GM10248 (cell line): ENCODE measurements at regions not wholly inside any gene's neighbourhood (a gene's known extent, or its start where the extent isn't known, plus 50 kb on each side); places are given as distances from the start of the nearest gene placed in this dataset.

ENCODE experiments used
- CTCF ChIA-PET: fragments of 300-600 bp; sonication (Branson Sonifier 250); formaldehyde crosslinking; extraction: SDS; loops from one replicate; lab custom pipeline; 2021; ENCODE audit warnings: antibody characterized with exemption; lab: Yijun Ruan, JAX
- POLR2A ChIA-PET: fragments of 350-650 bp; sonication (Branson Sonifier 250); formaldehyde crosslinking; extraction: SDS; loops from one replicate; lab custom pipeline; 2020; ENCODE audit warnings: antibody characterized with exemption; lab: Yijun Ruan, JAX
- DNase-seq: peaks from one replicate; pipeline ENCODE4 v3.0.0; 2012; ENCODE audit errors: extremely low spot score
- TF ChIP-seq, protein P1 (sequence below): IDR thresholded peaks from 2 replicates; pipeline ENCODE4 v1.5.1; 2012; ENCODE audit warnings: mild to moderate bottlenecking, low read depth; ENCODE audit errors: extremely low read depth, missing control alignments, control extremely low read depth

DNA sequence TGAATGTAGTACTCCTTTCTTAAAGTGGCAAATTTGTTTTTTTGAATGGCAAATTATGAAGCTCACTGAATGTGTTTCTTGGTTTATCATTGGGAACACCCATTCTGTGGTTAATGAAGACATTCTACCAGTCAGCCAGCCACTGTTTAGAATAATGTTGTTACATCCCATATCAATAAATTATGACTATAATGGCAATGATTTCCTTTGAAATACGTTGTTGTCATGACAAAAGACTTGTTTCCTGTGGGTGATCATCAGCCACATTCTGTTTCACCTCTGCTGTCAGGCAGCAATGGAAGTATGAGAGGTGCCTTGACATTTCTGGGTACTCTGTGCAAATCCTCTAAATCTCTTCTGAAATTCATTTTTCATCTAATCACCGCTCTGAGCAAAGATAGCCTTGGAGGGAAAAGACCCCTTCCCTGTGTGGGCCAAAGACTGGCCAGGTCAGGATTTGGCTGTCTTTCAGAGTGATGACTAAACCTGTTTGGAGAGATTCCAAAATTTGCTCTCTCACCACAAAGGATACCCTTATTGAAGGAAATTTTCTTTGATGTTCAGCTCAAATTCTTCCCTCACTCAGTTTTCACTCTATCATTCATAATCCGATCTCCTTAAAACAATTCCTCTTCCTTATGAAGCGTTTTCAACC lies 869.2 kb downstream of the BCL11A start:
- TF ChIP-seq, protein P1, sequence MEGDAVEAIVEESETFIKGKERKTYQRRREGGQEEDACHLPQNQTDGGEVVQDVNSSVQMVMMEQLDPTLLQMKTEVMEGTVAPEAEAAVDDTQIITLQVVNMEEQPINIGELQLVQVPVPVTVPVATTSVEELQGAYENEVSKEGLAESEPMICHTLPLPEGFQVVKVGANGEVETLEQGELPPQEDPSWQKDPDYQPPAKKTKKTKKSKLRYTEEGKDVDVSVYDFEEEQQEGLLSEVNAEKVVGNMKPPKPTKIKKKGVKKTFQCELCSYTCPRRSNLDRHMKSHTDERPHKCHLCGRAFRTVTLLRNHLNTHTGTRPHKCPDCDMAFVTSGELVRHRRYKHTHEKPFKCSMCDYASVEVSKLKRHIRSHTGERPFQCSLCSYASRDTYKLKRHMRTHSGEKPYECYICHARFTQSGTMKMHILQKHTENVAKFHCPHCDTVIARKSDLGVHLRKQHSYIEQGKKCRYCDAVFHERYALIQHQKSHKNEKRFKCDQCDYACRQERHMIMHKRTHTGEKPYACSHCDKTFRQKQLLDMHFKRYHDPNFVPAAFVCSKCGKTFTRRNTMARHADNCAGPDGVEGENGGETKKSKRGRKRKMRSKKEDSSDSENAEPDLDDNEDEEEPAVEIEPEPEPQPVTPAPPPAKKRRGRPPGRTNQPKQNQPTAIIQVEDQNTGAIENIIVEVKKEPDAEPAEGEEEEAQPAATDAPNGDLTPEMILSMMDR, result no peak
- POLR2A ChIA-PET, result no interaction called here
- CTCF ChIA-PET, result no interaction called here
- DNase-seq, result no peak

DNA sequence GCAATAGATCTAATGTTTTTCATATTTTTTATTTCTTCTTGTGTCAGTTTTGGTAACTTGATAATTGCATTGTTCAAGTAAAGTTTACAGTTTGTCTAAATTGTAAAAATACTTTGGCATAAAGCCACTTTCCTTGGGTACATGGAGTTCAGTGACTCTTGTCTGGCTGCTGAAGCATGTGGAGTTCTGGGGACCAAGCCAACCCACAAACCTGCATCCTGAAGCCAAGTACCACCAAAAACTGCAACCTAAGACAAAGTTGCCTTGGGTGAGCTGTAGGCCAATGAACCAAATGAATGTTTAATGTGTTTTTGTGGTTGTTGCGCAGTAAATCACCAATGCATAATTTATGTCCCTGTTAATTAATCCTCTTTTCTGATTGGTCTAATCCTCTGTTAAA lies 872.6 kb downstream of the BCL11A start:
- DNase-seq, result no peak
- POLR2A ChIA-PET, result no interaction called here
- TF ChIP-seq, protein P1, result no peak
- CTCF ChIA-PET, result no interaction called here

DNA sequence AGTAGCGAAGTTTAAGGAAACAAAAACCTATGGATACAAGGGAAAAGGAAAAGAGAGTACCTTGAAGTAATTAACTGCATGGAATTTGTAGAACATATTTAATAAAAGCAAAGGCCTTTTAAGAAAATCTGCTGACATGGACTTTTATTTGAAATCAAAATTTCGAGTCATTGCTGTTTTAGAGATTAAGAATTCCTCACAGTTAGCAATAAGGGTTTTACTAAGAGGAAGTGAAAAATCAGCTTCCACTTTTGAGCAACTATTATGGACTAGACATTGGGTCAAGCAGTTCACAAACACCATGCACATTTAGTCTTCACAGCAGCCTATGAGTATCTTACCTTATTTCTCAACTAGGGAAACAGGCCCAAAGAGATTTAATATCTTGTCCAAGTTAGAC lies 876.3 kb downstream of the BCL11A start:
- TF ChIP-seq, protein P1, result no peak
- CTCF ChIA-PET, result interaction anchor here (0.9 kb wide), 1 partner anchor 9 kb away, joined by 3 read pairs; no protein-coding TSS in a partner anchor
- POLR2A ChIA-PET, result no interaction called here
- DNase-seq, result no peak

DNA sequence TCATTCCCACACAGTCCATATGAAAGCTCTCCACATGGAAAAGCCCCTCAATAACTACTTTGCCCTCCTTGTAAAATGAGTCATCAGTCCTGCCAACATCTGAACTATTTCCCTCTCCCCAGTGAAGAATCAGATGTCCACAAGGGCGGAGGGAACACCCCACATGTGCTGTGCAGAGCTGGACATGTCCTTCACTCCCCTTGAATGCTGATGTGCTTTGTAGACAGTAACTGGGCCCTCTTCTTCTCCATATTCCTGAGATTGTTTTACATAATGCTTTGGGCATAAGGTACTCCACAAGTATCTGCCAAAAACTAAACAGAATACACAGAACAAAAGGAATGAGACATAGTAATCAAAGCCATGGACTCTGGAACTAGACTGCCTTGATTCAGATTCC lies 879.4 kb downstream of the BCL11A start:
- TF ChIP-seq, protein P1, result no peak
- CTCF ChIA-PET, result no interaction called here
- no peak for DNase-seq
- POLR2A ChIA-PET, result no interaction called here

DNA sequence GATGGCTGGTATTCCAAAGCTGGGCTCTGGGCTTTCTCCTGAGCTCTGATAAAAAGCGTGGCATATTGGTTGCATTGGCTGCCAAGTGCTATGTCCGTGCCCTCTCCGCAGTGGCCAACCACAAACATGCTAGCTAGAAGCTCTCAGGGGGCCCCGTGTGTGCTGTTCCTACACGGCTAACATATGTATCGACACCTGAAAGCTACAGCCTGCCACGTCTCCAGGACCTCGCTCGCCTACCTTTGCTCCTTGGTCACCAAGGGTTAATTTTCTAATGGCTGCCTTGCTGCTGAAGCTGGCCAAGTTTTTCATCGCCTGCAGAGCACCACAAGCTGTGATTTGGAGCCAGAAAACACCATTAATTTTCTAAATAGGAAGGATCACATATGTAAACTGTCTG lies 888.4 kb downstream of the BCL11A start:
- ChIA-PET POLR2A (no interaction called here), CTCF (interaction anchor here (1.3 kb wide), 1 partner anchor 38 kb away, joined by 3 read pairs; no protein-coding TSS in a partner anchor)
- no peak for DNase-seq
- TF ChIP-seq, protein P1, result no peak

DNA sequence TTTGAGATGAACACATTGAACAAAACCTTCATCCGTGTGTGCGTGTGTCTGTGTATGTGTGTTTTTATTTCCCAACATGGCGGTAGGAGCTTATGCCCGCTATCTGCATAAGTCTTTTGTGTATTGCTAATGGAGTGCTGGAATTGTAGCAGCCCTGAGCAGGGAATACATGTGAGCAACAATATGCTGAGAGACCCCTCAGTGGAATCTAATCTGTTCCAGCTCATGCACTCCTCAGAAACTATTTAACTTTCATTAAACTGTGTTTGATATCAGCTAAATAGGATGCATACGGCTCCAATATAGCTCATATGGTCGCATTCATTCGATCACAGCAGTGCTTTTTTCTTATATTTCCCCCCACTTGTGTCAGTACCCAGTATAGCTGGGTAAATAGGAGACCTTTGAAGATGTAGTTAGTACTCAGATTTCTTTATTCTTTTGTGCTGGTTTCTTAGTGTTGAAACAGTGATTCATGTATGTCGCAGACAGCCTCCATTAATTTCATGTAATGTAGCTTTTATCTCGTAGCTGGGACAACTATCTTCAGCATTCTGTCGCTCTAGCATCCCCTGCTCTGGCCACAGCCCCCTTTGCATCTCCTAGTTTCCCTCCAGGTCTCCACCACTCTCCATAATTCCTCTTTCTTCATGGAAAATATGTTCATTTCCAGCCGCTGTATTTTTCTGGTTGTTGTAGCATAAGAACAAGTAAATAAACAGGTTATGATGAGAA lies 891.2 kb downstream of the BCL11A start:
- TF ChIP-seq, protein P1, result no peak
- no peak for DNase-seq
- CTCF ChIA-PET, result interaction anchor here (2.8 kb wide), 1 partner anchor 9 kb away, joined by 10 read pairs; no protein-coding TSS in a partner anchor
- POLR2A ChIA-PET, result no interaction called here
